ENCODE measurements at regions not wholly inside any gene's neighbourhood (a gene's known extent, or its start where the extent isn't known, plus 50 kb on each side); places are given as distances from the start of the nearest gene placed in this dataset.

- no peak for TF ChIP-seq POLR2A (IDR thresholded peaks at IDR 0.05)
- no peak for TF ChIP-seq CTCF (IDR thresholded peaks at IDR 0.05 in 4 of 5, conservative IDR thresholded peaks at IDR 0.05 in 1 of 5)
Observed at GRCh38 chr4:127575888-127576287, 56.9 kb upstream of the INTU start.
